Stimulated activated CD4-positive, alpha-beta T cell treated with anti-CD3 and anti-CD28 coated beads, Interleukin-2, amount 100 ng/mL, for 4 hours (primary cell): ENCODE measurements at regions not wholly inside any gene's neighbourhood (a gene's known extent, or its start where the extent isn't known, plus 50 kb on each side); places are given as distances from the start of the nearest gene placed in this dataset.
"Not testable (repeated sequence)": the region's sequence is repeated elsewhere in the genome, so short reads cannot be mapped to it uniquely, and the experiment has no call there.

Experiments used
- DNase-seq: peaks from one replicate; pipeline ENCODE4 v3.0.0-alpha.2; 2020; ENCODE audit warnings: low read depth

- DNase-seq, result no peak
These were observed 89.0 kb upstream of the STOX2 start for GRCh38 chr4:183816077-183816476.

GRCh38 chr4:183816882-183817509, 88.1 kb upstream of the STOX2 start:
- DNase-seq, result no peak

GRCh38 chr4:183818591-183818990, 86.5 kb upstream of the STOX2 start:
- not testable (repeated sequence) for DNase-seq

- no peak for DNase-seq
These were observed 83.8 kb upstream of the STOX2 start for GRCh38 chr4:183821076-183821853.

- DNase-seq, result no peak
These were observed 81.7 kb upstream of the STOX2 start for GRCh38 chr4:183823434-183823833.

GRCh38 chr4:183825346-183825745, 79.8 kb upstream of the STOX2 start:
- DNase-seq, result no peak

GRCh38 chr4:183826461-183826860, 78.6 kb upstream of the STOX2 start:
- DNase-seq, result no peak

GRCh38 chr4:183828125-183828524, 77.0 kb upstream of the STOX2 start:
- DNase-seq, result no peak

GRCh38 chr4:183828839-183829238, 76.3 kb upstream of the STOX2 start:
- no peak for DNase-seq

GRCh38 chr4:183830438-183830985, 74.6 kb upstream of the STOX2 start:
- no peak for DNase-seq

- DNase-seq, result no peak
These were observed 74.1 kb upstream of the STOX2 start for GRCh38 chr4:183831026-183831446.

- no peak for DNase-seq
These were observed 73.4 kb upstream of the STOX2 start for GRCh38 chr4:183831683-183832082.

- no peak for DNase-seq
These were observed 72.2 kb upstream of the STOX2 start for GRCh38 chr4:183832776-183833450.

- DNase-seq, result no peak
These were observed 70.9 kb upstream of the STOX2 start for GRCh38 chr4:183834252-183834651.

GRCh38 chr4:183837222-183837621, 67.9 kb upstream of the STOX2 start:
- no peak for DNase-seq

GRCh38 chr4:183838987-183839712, 66.0 kb upstream of the STOX2 start:
- DNase-seq, result no peak

GRCh38 chr4:183840311-183840710, 64.8 kb upstream of the STOX2 start:
- DNase-seq, result peak; percentile 48

GRCh38 chr4:183841001-183841400, 64.1 kb upstream of the STOX2 start:
- no peak for DNase-seq

- no peak for DNase-seq
These were observed 63.0 kb upstream of the STOX2 start for GRCh38 chr4:183842129-183842528.

- DNase-seq, result no peak
These were observed 61.8 kb upstream of the STOX2 start for GRCh38 chr4:183843248-183843671.

- DNase-seq, result no peak
These were observed 58.2 kb upstream of the STOX2 start for GRCh38 chr4:183846951-183847350.

- no peak for DNase-seq
These were observed 56.3 kb upstream of the STOX2 start for GRCh38 chr4:183848805-183849204.
